ENCODE measurements at regions not wholly inside any gene's neighbourhood (a gene's known extent, or its start where the extent isn't known, plus 50 kb on each side); places are given as distances from the start of the nearest gene placed in this dataset.
A peak's percentile ranks its signal among the peaks of the same experiment; 100 is the strongest.

- no peak for TF ChIP-seq POU2F2 (IDR thresholded peaks at IDR 0.05; ENCODE audit: borderline replicate concordance, low read depth, low read length)
- TF ChIP-seq, protein P1, sequence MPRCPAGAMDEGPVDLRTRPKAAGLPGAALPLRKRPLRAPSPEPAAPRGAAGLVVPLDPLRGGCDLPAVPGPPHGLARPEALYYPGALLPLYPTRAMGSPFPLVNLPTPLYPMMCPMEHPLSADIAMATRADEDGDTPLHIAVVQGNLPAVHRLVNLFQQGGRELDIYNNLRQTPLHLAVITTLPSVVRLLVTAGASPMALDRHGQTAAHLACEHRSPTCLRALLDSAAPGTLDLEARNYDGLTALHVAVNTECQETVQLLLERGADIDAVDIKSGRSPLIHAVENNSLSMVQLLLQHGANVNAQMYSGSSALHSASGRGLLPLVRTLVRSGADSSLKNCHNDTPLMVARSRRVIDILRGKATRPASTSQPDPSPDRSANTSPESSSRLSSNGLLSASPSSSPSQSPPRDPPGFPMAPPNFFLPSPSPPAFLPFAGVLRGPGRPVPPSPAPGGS (IDR thresholded peaks at IDR 0.05; ENCODE audit: borderline replicate concordance, insufficient read depth, low read depth, low read length, poor library complexity, severe bottlenecking), result peak; percentile 99
- no peak for TF ChIP-seq RCOR1 (conservative IDR thresholded peaks at IDR 0.05; ENCODE audit: low read depth, low read length)
- TF ChIP-seq TCF3 (IDR thresholded peaks at IDR 0.05; ENCODE audit: borderline replicate concordance, insufficient read depth, low read depth, low read length), result no peak
- TF ChIP-seq YY1 (IDR thresholded peaks at IDR 0.05; ENCODE audit: low read depth, low read length), result no peak
- TF ChIP-seq ZBED1 (IDR thresholded peaks at IDR 0.05; ENCODE audit: borderline replicate concordance), result peak; percentile 90; the same call in 1 of the 2 replicates
- peak; percentile 93 for TF ChIP-seq MEF2B (IDR thresholded peaks at IDR 0.05; ENCODE audit: partially characterized antibody, poor library complexity, severe bottlenecking)
- TF ChIP-seq CHD1 (IDR thresholded peaks at IDR 0.05; ENCODE audit: low read depth, low read length), result no peak
- 0 out of 2 replicates have a peak, but pooled peaks have one; percentile 20 for TF ChIP-seq BACH1 (IDR thresholded peaks at IDR 0.05; ENCODE audit: borderline replicate concordance)
- TF ChIP-seq TCF12 (IDR thresholded peaks at IDR 0.05; ENCODE audit: low read depth, low read length), result 0 out of 2 replicates have a peak, but pooled peaks have one; percentile 46
- peak; percentile 87 to 89 for TF ChIP-seq IKZF2 (IDR thresholded peaks at IDR 0.05)
- TF ChIP-seq ETV6 (conservative IDR thresholded peaks at IDR 0.05 in 1 of 2, IDR thresholded peaks at IDR 0.05 in 1 of 2; ENCODE audit: borderline replicate concordance in 1 of 2, low read depth in 1 of 2), result peak in 1 of 2 experiments; percentile 92; a peak in 2 of 4 replicates
- peak; percentile 90 for TF ChIP-seq MEF2A (IDR thresholded peaks at IDR 0.05; ENCODE audit: insufficient read depth, low read depth, low read length)
- peak; percentile 62; the same call in 1 of the 2 replicates for TF ChIP-seq ATF7 (IDR thresholded peaks at IDR 0.05; ENCODE audit: low read depth)
- peak; percentile 87; the same call in 1 of the 2 replicates for TF ChIP-seq CBX5 (IDR thresholded peaks at IDR 0.05; ENCODE audit: low read depth)
- TF ChIP-seq BMI1 (IDR thresholded peaks at IDR 0.05; ENCODE audit: borderline replicate concordance), result no peak
- TF ChIP-seq MTA3 (IDR thresholded peaks at IDR 0.05; ENCODE audit: borderline replicate concordance, low read length), result peak; percentile 61; the same call in 1 of the 2 replicates
- TF ChIP-seq FOXM1 (IDR thresholded peaks at IDR 0.05; ENCODE audit: low read depth, low read length), result peak; percentile 94; the same call in 1 of the 2 replicates
- TF ChIP-seq, protein P2, sequence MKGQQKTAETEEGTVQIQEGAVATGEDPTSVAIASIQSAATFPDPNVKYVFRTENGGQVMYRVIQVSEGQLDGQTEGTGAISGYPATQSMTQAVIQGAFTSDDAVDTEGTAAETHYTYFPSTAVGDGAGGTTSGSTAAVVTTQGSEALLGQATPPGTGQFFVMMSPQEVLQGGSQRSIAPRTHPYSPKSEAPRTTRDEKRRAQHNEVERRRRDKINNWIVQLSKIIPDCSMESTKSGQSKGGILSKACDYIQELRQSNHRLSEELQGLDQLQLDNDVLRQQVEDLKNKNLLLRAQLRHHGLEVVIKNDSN (IDR thresholded peaks at IDR 0.05; ENCODE audit: borderline replicate concordance, extremely low read length, insufficient read depth, low read depth, low read length), result no peak
- TF ChIP-seq NBN (IDR thresholded peaks at IDR 0.05), result no peak
- peak; percentile 63 for TF ChIP-seq BCL11A (IDR thresholded peaks at IDR 0.05; ENCODE audit: low read depth, low read length)
- peak; percentile 86 for TF ChIP-seq PML (IDR thresholded peaks at IDR 0.05; ENCODE audit: low read length)
Observed at GRCh38 chr12:90280564-90281058, 572.0 kb upstream of the ATP2B1 start (continued).

All from GM12878 (cell line).